ENCODE measurements at regions not wholly inside any gene's neighbourhood (a gene's known extent, or its start where the extent isn't known, plus 50 kb on each side); places are given as distances from the start of the nearest gene placed in this dataset.
"Not testable (repeated sequence)": the region's sequence is repeated elsewhere in the genome, so short reads cannot be mapped to it uniquely, and the experiment has no call there.

GRCh38 chr10:125548878-125549277, 134.1 kb downstream of the TEX36 start:
- no peak overlapping the region for H3K27ac Mint-ChIP-seq
- H3K27me3 Mint-ChIP-seq = peaks cover 22 to 26% of the 10 kb centered on the region in 2 donors
- no peaks in the 10 kb centered on the region for H3K36me3 Mint-ChIP-seq
- peaks cover 12 to 23% of the 10 kb centered on the region in 2 donors for H3K4me1 Mint-ChIP-seq
- H3K9me3 Mint-ChIP-seq = peaks cover 0 to 5% of the 10 kb centered on the region in 2 donors
- no peak for DNase-seq
- no peak for ATAC-seq (replicated peaks)
- H3K4me3 Mint-ChIP-seq = no peak overlapping the region

GRCh38 chr10:125548356-125548755, 134.6 kb downstream of the TEX36 start:
- DNase-seq (no peak), ATAC-seq (replicated peaks) (no peak)
- Mint-ChIP-seq H3K27me3 (peaks cover 22 to 26% of the 10 kb centered on the region in 2 donors), H3K36me3 (no peaks in the 10 kb centered on the region), H3K27ac (no peak overlapping the region), H3K4me3 (no peak overlapping the region), H3K4me1 (peaks cover 12 to 23% of the 10 kb centered on the region in 2 donors), H3K9me3 (peaks cover 0 to 5% of the 10 kb centered on the region in 2 donors)

- ATAC-seq (replicated peaks) (no peak), DNase-seq (no peak)
- Mint-ChIP-seq H3K27ac (no peak overlapping the region), H3K4me3 (no peak overlapping the region), H3K27me3 (peaks cover 22 to 26% of the 10 kb centered on the region in 2 donors), H3K36me3 (no peaks in the 10 kb centered on the region), H3K9me3 (peaks cover 0 to 5% of the 10 kb centered on the region in 2 donors), H3K4me1 (peaks cover 12 to 23% of the 10 kb centered on the region in 2 donors)
Measured at GRCh38 chr10:125547010-125547650, 135.8 kb downstream of the TEX36 start.

GRCh38 chr10:125543796-125544195, 139.2 kb downstream of the TEX36 start:
- Mint-ChIP-seq H3K9me3 (peaks cover 0 to 3% of the 10 kb centered on the region in 2 donors), H3K36me3 (no peaks in the 10 kb centered on the region), H3K27me3 (peaks cover 14 to 23% of the 10 kb centered on the region in 2 donors), H3K4me3 (no peak overlapping the region), H3K4me1 (no peaks in the 10 kb centered on the region), H3K27ac (no peak overlapping the region)
- ATAC-seq (replicated peaks) (no peak), DNase-seq (no peak)

- ATAC-seq (replicated peaks) = no peak
- Mint-ChIP-seq H3K4me3 (no peak overlapping the region), H3K36me3 (no peaks in the 10 kb centered on the region)
Measured at GRCh38 chr10:125538947-125539731, 143.8 kb downstream of the TEX36 start.

GRCh38 chr10:125536236-125536635, 146.7 kb downstream of the TEX36 start:
- no peaks in the 10 kb centered on the region for H3K36me3 Mint-ChIP-seq

More at GRCh38 chr10:125538947-125539731, 143.8 kb downstream of the TEX36 start:
- no peak for DNase-seq
- no peaks in the 10 kb centered on the region for H3K4me1 Mint-ChIP-seq
- H3K27me3 Mint-ChIP-seq = peaks cover 10 to 24% of the 10 kb centered on the region in 2 donors
- peaks cover 0 to 2% of the 10 kb centered on the region in 2 donors for H3K9me3 Mint-ChIP-seq
- H3K27ac Mint-ChIP-seq = no peak overlapping the region

GRCh38 chr10:125535559-125535958, 147.4 kb downstream of the TEX36 start:
- H3K27ac Mint-ChIP-seq = no peak overlapping the region
- no peaks in the 10 kb centered on the region for H3K4me1 Mint-ChIP-seq
- peaks cover 0 to 2% of the 10 kb centered on the region in 2 donors for H3K9me3 Mint-ChIP-seq
- peaks cover 10 to 22% of the 10 kb centered on the region in 2 donors for H3K27me3 Mint-ChIP-seq
- ATAC-seq (replicated peaks) = no peak
- H3K36me3 Mint-ChIP-seq = no peaks in the 10 kb centered on the region
- DNase-seq = no peak
- no peak overlapping the region for H3K4me3 Mint-ChIP-seq

More at GRCh38 chr10:125536236-125536635, 146.7 kb downstream of the TEX36 start:
- H3K4me3 Mint-ChIP-seq = no peak overlapping the region
- peaks cover 0 to 2% of the 10 kb centered on the region in 2 donors for H3K9me3 Mint-ChIP-seq
- H3K4me1 Mint-ChIP-seq = no peaks in the 10 kb centered on the region
- H3K27ac Mint-ChIP-seq = no peak overlapping the region
- H3K27me3 Mint-ChIP-seq = peaks cover 10 to 28% of the 10 kb centered on the region in 2 donors
- ATAC-seq (replicated peaks) = no peak
- DNase-seq = no peak

GRCh38 chr10:125534515-125534914, 148.4 kb downstream of the TEX36 start:
- DNase-seq (no peak), ATAC-seq (replicated peaks) (no peak)
- H3K4me3 Mint-ChIP-seq = no peak overlapping the region
- no peaks in the 10 kb centered on the region for H3K4me1 Mint-ChIP-seq
- H3K27ac Mint-ChIP-seq = no peak overlapping the region
- no peaks in the 10 kb centered on the region for H3K36me3 Mint-ChIP-seq
- H3K27me3 Mint-ChIP-seq = peaks cover 10 to 20% of the 10 kb centered on the region in 2 donors
- H3K9me3 Mint-ChIP-seq = peaks cover 0 to 1% of the 10 kb centered on the region in 2 donors

GRCh38 chr10:125533866-125534265, 149.1 kb downstream of the TEX36 start:
- H3K4me3 Mint-ChIP-seq = no peak overlapping the region
- peaks cover 12 to 26% of the 10 kb centered on the region in 2 donors for H3K27me3 Mint-ChIP-seq
- DNase-seq (no peak), ATAC-seq (replicated peaks) (no peak)
- no peaks in the 10 kb centered on the region for H3K9me3 Mint-ChIP-seq
- no peaks in the 10 kb centered on the region for H3K36me3 Mint-ChIP-seq
- H3K27ac Mint-ChIP-seq = no peak overlapping the region
- H3K4me1 Mint-ChIP-seq = no peaks in the 10 kb centered on the region

- DNase-seq (no peak), ATAC-seq (replicated peaks) (no peak)
- Mint-ChIP-seq H3K9me3 (no peaks in the 10 kb centered on the region), H3K4me3 (no peak overlapping the region), H3K27me3 (peaks cover 12 to 23% of the 10 kb centered on the region in 2 donors), H3K4me1 (no peaks in the 10 kb centered on the region), H3K27ac (no peak overlapping the region), H3K36me3 (no peaks in the 10 kb centered on the region)
Measured at GRCh38 chr10:125531465-125531864, 151.5 kb downstream of the TEX36 start.

- peaks cover 5 to 8% of the 10 kb centered on the region in 2 donors for H3K27me3 Mint-ChIP-seq
- no peaks in the 10 kb centered on the region for H3K4me1 Mint-ChIP-seq
- H3K27ac Mint-ChIP-seq = no peak overlapping the region
- ATAC-seq (replicated peaks) (no peak), DNase-seq (no peak)
- peaks cover 0 to 2% of the 10 kb centered on the region in 2 donors for H3K36me3 Mint-ChIP-seq
- peaks cover 5 to 7% of the 10 kb centered on the region in 2 donors for H3K9me3 Mint-ChIP-seq
- no peak overlapping the region for H3K4me3 Mint-ChIP-seq
Measured at GRCh38 chr10:125523347-125523746, 159.6 kb downstream of the TEX36 start.

- Mint-ChIP-seq H3K27ac (no peak overlapping the region), H3K27me3 (peaks cover 5 to 8% of the 10 kb centered on the region in 2 donors), H3K4me1 (no peaks in the 10 kb centered on the region), H3K4me3 (no peak overlapping the region), H3K9me3 (peaks cover 5 to 9% of the 10 kb centered on the region in 2 donors), H3K36me3 (peaks cover 0 to 2% of the 10 kb centered on the region in 2 donors)
- DNase-seq (peak; percentile 6), ATAC-seq (replicated peaks) (peak; percentile 65 to 67)
Measured at GRCh38 chr10:125521721-125522680, 161.0 kb downstream of the TEX36 start.

GRCh38 chr10:125520968-125521367, 162.0 kb downstream of the TEX36 start:
- H3K4me1 Mint-ChIP-seq = no peaks in the 10 kb centered on the region
- DNase-seq = no peak
- peaks cover 5 to 9% of the 10 kb centered on the region in 2 donors for H3K9me3 Mint-ChIP-seq
- no peak for ATAC-seq (replicated peaks)
- no peak overlapping the region for H3K27ac Mint-ChIP-seq
- no peak overlapping the region for H3K4me3 Mint-ChIP-seq
- H3K27me3 Mint-ChIP-seq = peaks cover 5 to 8% of the 10 kb centered on the region in 2 donors
- H3K36me3 Mint-ChIP-seq = peaks cover 0 to 2% of the 10 kb centered on the region in 2 donors

- not testable (repeated sequence) for DNase-seq; ATAC-seq (replicated peaks); H3K36me3 Mint-ChIP-seq; H3K4me3 Mint-ChIP-seq; H3K27ac Mint-ChIP-seq; H3K4me1 Mint-ChIP-seq; H3K9me3 Mint-ChIP-seq
- H3K27me3 Mint-ChIP-seq = peaks cover 15 to 17% of the 10 kb centered on the region in 2 donors
Measured at GRCh38 chr10:125518397-125518796, 164.6 kb downstream of the TEX36 start.

All from stimulated activated naive B cell treated with anti-CD40 and anti-IgM and Interleukin-4, amounts not matched to agents 10 μg/mL and 1 μg/mL and 100 μg/mL, for 72 hours (primary cell).